Panc1 (cell line): ENCODE measurements at regions not wholly inside any gene's neighbourhood (a gene's known extent, or its start where the extent isn't known, plus 50 kb on each side); places are given as distances from the start of the nearest gene placed in this dataset.
"Not testable (repeated sequence)": the region's sequence is repeated elsewhere in the genome, so short reads cannot be mapped to it uniquely, and the experiment has no call there.

Experiments used
- ATAC-seq: fragments of 200-7000 bp; cut with Tn5 transposase; 2 replicates; pipeline ENCODE4 v1.9.1; 2020; ENCODE audit warnings: mild to moderate bottlenecking, moderate library complexity
- BruUV-seq: library from RNA; stranded (reverse); fragments of 400-500 nt; replicated peaks from 2 replicates; lab custom pipeline; 2021; lab: Mats Ljungman, UMichigan
- CTCF ChIA-PET: fragments of 300-600 bp; sonication (Branson Sonifier 250); formaldehyde crosslinking; loops from one replicate; lab custom pipeline; 2022; ENCODE audit warnings: antibody characterized with exemption; lab: Charles Lee
- POLR2A ChIA-PET: fragments of 300-600 bp; sonication (Branson Sonifier 250); formaldehyde crosslinking; loops from one replicate; lab custom pipeline; 2022; ENCODE audit warnings: antibody characterized with exemption; lab: Charles Lee
- DNase-seq: peaks from one replicate; pipeline ENCODE4 v3.0.0-alpha.2; 2010; ENCODE audit warnings: low read depth, low spot score
- H3K27ac ChIP-seq: 2 replicates; pipeline ENCODE4 v1.5.1; 2011; ENCODE audit warnings: mild to moderate bottlenecking, low read length, inconsistent platforms
- H3K27me3 ChIP-seq: fragments of 200-500 bp; sonication (Bioruptor generic); 2 replicates; pipeline ENCODE4 v1.6.0; 2014; ENCODE audit warnings: low read length, inconsistent platforms; ENCODE audit not compliant: control insufficient read depth, insufficient read depth
- H3K36me3 ChIP-seq: fragments of 200-500 bp; sonication (Bioruptor generic); 2 replicates; pipeline ENCODE4 v1.5.1; 2014; ENCODE audit warnings: inconsistent platforms, mild to moderate bottlenecking, low read length, moderate library complexity; ENCODE audit not compliant: control insufficient read depth, insufficient read depth
- H3K4me1 ChIP-seq: 2 replicates; pipeline ENCODE4 v1.5.1; 2011; ENCODE audit warnings: inconsistent platforms, mild to moderate bottlenecking, low read length, moderate library complexity; ENCODE audit not compliant: control insufficient read depth, insufficient read depth
- H3K4me3 ChIP-seq, 2 experiments: 2 replicates each; pipeline ENCODE4 v1.5.1; 2011 to 2012; ENCODE audit warnings: low read depth in 2 of 2, low read length in 2 of 2, mild to moderate bottlenecking in 2 of 2, inconsistent platforms in 1 of 2, moderate library complexity in 1 of 2
- H3K9me3 ChIP-seq: fragments of 200-500 bp; sonication (Bioruptor generic); 2 replicates; pipeline ENCODE4 v1.5.1; 2014; ENCODE audit warnings: low read depth, mild to moderate bottlenecking, inconsistent platforms, low read length, moderate library complexity; ENCODE audit not compliant: control insufficient read depth, insufficient read depth
- POLR2AphosphoS5 ChIP-seq: IDR thresholded peaks from 2 replicates; pipeline ENCODE4 v1.6.1; 2012; ENCODE audit warnings: mild to moderate bottlenecking, low read depth, low read length, moderate library complexity
- SIN3A ChIP-seq: IDR thresholded peaks from 2 replicates; pipeline ENCODE4 v1.6.1; 2012; ENCODE audit warnings: low read depth, mild to moderate bottlenecking, low read length, moderate library complexity, borderline replicate concordance; ENCODE audit not compliant: insufficient read depth
- TCF7L2 ChIP-seq: IDR thresholded peaks from 2 replicates; pipeline ENCODE4 v1.6.1; 2011; ENCODE audit warnings: mild to moderate bottlenecking, low read depth, low read length, inconsistent platforms
- in situ Hi-C: cut with HindIII; loops from 2 replicates; pipeline ENCODE4 v1.10.0; 2016; ENCODE audit warnings: low sequenced_read_pairs, low pct_unique_long_range_greater_than_20kb
- intact Hi-C: fragments of 100-400 bp; cut with micrococcal nuclease; formaldehyde crosslinking; loops from one replicate; pipeline ENCODE4 v1.10.0; 2022; ENCODE audit not compliant: unreplicated experiment
- TF ChIP-seq, protein P1 (sequence below), 2 experiments: IDR thresholded peaks; 2 replicates each; pipeline ENCODE4 v1.6.1; 2011 to 2012; ENCODE audit warnings: low read depth in 2 of 2, control low read depth in 1 of 2, low read length in 1 of 2, mild to moderate bottlenecking in 1 of 2, moderate library complexity in 1 of 2; ENCODE audit not compliant: insufficient read depth in 1 of 2
- TF ChIP-seq, protein P2 (sequence below): fragments of 450-650 bp; IDR thresholded peaks from 2 replicates; pipeline ENCODE4 v1.5.1; 2017; ENCODE audit warnings: mild to moderate bottlenecking

DNA sequence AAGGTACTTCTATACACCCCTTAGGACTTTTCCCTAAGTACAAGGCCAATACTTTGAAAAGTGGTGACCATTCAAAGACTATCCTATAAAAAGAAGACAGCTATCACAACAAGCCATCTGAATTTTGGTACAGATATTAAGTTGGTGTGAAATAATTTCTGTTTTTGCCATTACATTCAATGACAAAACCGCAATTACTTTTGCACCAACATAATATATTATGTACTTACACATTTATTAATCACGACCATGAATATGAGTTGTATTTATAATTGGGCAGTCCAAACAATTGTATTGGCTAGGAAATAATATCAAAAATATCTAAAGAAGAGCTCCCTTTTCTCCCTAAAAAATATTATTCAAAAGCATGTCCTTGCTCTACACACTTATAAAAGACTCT is 215.7 kb downstream of the TMA16 start:
- Histone ChIP-seq H3K27me3 (no peaks in the 10 kb centered on the region), H3K27ac (no peak overlapping the region), H3K4me1 (no peaks in the 10 kb centered on the region), H3K9me3 (no peaks in the 10 kb centered on the region), H3K36me3 (no peaks in the 10 kb centered on the region), H3K4me3 (no peak overlapping the region)
- TF ChIP-seq TCF7L2 (no peak), POLR2AphosphoS5 (no peak), SIN3A (no peak)
- TF ChIP-seq, protein P1, sequence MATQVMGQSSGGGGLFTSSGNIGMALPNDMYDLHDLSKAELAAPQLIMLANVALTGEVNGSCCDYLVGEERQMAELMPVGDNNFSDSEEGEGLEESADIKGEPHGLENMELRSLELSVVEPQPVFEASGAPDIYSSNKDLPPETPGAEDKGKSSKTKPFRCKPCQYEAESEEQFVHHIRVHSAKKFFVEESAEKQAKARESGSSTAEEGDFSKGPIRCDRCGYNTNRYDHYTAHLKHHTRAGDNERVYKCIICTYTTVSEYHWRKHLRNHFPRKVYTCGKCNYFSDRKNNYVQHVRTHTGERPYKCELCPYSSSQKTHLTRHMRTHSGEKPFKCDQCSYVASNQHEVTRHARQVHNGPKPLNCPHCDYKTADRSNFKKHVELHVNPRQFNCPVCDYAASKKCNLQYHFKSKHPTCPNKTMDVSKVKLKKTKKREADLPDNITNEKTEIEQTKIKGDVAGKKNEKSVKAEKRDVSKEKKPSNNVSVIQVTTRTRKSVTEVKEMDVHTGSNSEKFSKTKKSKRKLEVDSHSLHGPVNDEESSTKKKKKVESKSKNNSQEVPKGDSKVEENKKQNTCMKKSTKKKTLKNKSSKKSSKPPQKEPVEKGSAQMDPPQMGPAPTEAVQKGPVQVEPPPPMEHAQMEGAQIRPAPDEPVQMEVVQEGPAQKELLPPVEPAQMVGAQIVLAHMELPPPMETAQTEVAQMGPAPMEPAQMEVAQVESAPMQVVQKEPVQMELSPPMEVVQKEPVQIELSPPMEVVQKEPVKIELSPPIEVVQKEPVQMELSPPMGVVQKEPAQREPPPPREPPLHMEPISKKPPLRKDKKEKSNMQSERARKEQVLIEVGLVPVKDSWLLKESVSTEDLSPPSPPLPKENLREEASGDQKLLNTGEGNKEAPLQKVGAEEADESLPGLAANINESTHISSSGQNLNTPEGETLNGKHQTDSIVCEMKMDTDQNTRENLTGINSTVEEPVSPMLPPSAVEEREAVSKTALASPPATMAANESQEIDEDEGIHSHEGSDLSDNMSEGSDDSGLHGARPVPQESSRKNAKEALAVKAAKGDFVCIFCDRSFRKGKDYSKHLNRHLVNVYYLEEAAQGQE (IDR thresholded peaks at IDR 0.05; ENCODE audit: insufficient read depth in 1 of 2, low read depth in 2 of 2, low read length in 1 of 2) = no peak
- TF ChIP-seq, protein P2, sequence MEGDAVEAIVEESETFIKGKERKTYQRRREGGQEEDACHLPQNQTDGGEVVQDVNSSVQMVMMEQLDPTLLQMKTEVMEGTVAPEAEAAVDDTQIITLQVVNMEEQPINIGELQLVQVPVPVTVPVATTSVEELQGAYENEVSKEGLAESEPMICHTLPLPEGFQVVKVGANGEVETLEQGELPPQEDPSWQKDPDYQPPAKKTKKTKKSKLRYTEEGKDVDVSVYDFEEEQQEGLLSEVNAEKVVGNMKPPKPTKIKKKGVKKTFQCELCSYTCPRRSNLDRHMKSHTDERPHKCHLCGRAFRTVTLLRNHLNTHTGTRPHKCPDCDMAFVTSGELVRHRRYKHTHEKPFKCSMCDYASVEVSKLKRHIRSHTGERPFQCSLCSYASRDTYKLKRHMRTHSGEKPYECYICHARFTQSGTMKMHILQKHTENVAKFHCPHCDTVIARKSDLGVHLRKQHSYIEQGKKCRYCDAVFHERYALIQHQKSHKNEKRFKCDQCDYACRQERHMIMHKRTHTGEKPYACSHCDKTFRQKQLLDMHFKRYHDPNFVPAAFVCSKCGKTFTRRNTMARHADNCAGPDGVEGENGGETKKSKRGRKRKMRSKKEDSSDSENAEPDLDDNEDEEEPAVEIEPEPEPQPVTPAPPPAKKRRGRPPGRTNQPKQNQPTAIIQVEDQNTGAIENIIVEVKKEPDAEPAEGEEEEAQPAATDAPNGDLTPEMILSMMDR = no peak
- intact Hi-C loops (no loop called here), in situ Hi-C loops (no loop called here)
- ChIA-PET CTCF (no interaction called here), POLR2A (no interaction called here)
- DNase-seq = no peak
- ATAC-seq = no peak
- BruUV-seq = no TSS peak

GRCh38 chr4:163724495-163724894 is 230.0 kb downstream of the TMA16 start:
- in situ Hi-C loops, H3K27ac ChIP-seq, H3K9me3 ChIP-seq, ATAC-seq, intact Hi-C loops, BruUV-seq, CTCF ChIA-PET, H3K4me3 ChIP-seq, H3K4me1 ChIP-seq, H3K36me3 ChIP-seq, DNase-seq, H3K27me3 ChIP-seq, POLR2A ChIA-PET: not testable (repeated sequence)

DNA sequence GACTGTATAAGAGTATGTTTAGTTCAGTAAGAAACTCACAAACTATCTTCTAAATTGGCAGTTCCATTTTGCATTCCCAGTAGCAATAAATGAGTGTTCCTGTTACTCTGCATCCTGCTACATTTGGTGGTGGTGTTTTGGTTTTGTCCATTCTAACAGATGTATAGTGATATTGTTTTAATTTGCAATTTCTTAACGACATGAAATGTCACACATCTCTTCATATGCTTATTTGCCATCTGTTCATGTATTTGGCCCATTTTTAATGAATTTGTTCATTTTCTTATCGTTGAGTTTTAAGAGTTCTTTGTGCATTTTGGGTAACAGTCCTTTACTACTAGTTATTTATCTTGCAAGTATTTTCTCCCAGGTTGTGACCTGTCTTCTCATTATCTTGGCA is 232.2 kb downstream of the TMA16 start:
- in situ Hi-C loops (no loop called here), intact Hi-C loops (no loop called here)
- H3K27ac ChIP-seq = no peak overlapping the region
- no peaks in the 10 kb centered on the region for H3K9me3 ChIP-seq
- ATAC-seq = no peak
- TF ChIP-seq, protein P1 (IDR thresholded peaks at IDR 0.05; ENCODE audit: insufficient read depth in 1 of 2, low read depth in 2 of 2, low read length in 1 of 2) = no peak
- TF ChIP-seq TCF7L2 (no peak), POLR2AphosphoS5 (no peak), SIN3A (no peak)
- TF ChIP-seq, protein P2 = no peak
- H3K36me3 ChIP-seq = no peaks in the 10 kb centered on the region
- no TSS peak for BruUV-seq
- H3K4me1 ChIP-seq = no peaks in the 10 kb centered on the region
- POLR2A ChIA-PET = no interaction called here
- no peak for DNase-seq
- no peaks in the 10 kb centered on the region for H3K27me3 ChIP-seq
- H3K4me3 ChIP-seq = no peak overlapping the region
- CTCF ChIA-PET = no interaction called here
